ENCODE measurements at regions not wholly inside any gene's neighbourhood (a gene's known extent, or its start where the extent isn't known, plus 50 kb on each side); places are given as distances from the start of the nearest gene placed in this dataset.

DNA sequence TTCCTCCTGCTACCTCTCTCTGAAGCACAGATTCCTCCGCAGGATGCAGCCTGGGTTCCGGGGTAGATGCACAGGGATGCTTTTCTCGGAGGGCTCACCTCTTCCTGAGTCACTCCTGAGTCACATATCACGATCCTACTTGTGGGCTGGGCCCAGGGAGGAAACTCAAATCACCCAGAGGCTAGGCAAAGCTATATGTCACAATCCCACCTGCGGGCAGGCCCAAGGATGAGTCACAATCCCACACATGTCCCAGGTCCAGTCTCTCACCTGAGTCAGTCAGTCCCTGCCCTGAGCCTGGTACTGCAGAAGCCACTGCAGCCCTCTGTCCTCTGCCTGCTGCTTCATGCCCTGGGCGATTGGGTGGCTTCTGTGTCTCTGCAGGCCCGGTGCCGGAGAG lies 149.0 kb upstream of the GSC start:
- intact Hi-C loops (cut with DNase I), result no loop called here
- H3K9me3 ChIP-seq, result peaks cover 0 to 4% (median 0%) of the 10 kb centered on the region in 12 donors
- peaks cover 0 to 7% (median 0%) of the 10 kb centered on the region in 9 donors for H3K27me3 ChIP-seq
- H3K27ac ChIP-seq, result no peak overlapping the region
- H3K4me3 ChIP-seq, result no peak overlapping the region
- H3K4me1 ChIP-seq, result peaks cover 0 to 19% (median 0%) of the 10 kb centered on the region in 12 donors
- no peaks in the 10 kb centered on the region for H3K36me3 ChIP-seq
- TF ChIP-seq, protein P1, sequence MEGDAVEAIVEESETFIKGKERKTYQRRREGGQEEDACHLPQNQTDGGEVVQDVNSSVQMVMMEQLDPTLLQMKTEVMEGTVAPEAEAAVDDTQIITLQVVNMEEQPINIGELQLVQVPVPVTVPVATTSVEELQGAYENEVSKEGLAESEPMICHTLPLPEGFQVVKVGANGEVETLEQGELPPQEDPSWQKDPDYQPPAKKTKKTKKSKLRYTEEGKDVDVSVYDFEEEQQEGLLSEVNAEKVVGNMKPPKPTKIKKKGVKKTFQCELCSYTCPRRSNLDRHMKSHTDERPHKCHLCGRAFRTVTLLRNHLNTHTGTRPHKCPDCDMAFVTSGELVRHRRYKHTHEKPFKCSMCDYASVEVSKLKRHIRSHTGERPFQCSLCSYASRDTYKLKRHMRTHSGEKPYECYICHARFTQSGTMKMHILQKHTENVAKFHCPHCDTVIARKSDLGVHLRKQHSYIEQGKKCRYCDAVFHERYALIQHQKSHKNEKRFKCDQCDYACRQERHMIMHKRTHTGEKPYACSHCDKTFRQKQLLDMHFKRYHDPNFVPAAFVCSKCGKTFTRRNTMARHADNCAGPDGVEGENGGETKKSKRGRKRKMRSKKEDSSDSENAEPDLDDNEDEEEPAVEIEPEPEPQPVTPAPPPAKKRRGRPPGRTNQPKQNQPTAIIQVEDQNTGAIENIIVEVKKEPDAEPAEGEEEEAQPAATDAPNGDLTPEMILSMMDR (IDR thresholded peaks at IDR 0.05), result no peak
- no peak for TF ChIP-seq POLR2A (IDR thresholded peaks at IDR 0.05)
- DNase-seq (no peak), ATAC-seq (no peak)
- 68 to 86% (median 77%) methylated on average over 7 to 8 of the region's 8 CpGs for WGBS, 4 donors

DNA sequence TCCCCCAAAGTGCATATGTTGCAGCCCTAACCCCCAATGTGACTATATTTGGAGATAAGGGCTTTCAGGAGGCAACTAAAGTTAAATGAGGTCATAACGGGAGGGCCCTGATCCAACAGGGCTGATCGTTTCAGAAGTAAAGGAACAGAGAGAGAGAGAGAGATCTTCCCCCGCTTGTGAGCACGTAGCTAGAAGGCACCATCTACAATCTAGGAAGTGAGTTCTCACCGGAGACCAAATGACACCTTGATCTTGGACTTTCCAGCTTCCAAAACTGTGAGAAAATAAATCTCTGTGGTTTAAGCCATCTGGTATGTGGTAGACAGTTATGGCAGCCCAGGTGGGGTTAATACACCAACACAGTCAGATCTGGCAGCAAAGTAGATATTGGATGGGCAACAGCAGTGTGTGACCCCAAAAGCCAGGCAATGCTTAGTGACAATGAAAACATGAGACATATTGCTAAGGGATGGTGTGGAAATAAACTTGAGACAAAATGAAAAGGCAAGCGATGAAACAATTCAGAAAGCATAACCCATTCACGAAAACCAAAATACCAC lies 147.2 kb upstream of the GSC start:
- TF ChIP-seq, protein P1 (IDR thresholded peaks at IDR 0.05), result no peak
- TF ChIP-seq POLR2A (IDR thresholded peaks at IDR 0.05), result no peak
- Histone ChIP-seq H3K27me3 (peaks cover 0 to 7% (median 0%) of the 10 kb centered on the region in 9 donors), H3K36me3 (no peaks in the 10 kb centered on the region), H3K9me3 (peaks cover 0 to 5% (median 0%) of the 10 kb centered on the region in 12 donors), H3K4me1 (peaks cover 0 to 8% (median 0%) of the 10 kb centered on the region in 12 donors), H3K27ac (no peak overlapping the region), H3K4me3 (no peak overlapping the region)
- DNase-seq (no peak), ATAC-seq (no peak)
- 84 to 91% (median 86%) methylated on average over 7 of the region's 7 CpGs for WGBS, 4 donors
- intact Hi-C loops (cut with DNase I), result no loop called here

DNA sequence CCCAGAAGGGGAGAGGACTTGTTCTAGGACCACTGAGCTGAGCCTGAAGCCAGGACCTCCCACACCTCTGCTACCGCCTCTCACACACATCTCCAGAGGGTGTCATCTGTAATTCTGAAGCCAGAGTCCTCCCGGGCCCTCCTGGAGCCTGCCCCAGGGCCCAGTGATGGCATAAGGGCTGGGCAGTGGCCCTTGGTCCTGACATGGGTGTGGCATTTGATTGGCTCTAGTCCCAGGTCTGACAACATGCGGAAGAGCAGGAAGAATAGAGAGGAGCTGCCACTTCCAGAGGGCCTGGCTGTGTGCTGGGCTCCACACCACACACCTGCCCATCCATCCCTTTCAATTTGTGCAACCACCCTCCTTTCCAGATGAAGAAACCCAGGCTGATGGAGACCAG lies 144.3 kb upstream of the GSC start:
- DNase-seq (no peak), ATAC-seq (no peak)
- Histone ChIP-seq H3K27me3 (peaks cover 0 to 13% (median 0%) of the 10 kb centered on the region in 9 donors), H3K9me3 (peaks cover 0 to 16% (median 0%) of the 10 kb centered on the region in 12 donors), H3K4me3 (no peak overlapping the region), H3K36me3 (no peaks in the 10 kb centered on the region), H3K27ac (no peak overlapping the region), H3K4me1 (no peaks in the 10 kb centered on the region)
- intact Hi-C loops (cut with DNase I), result no loop called here
- TF ChIP-seq POLR2A (IDR thresholded peaks at IDR 0.05), result no peak
- TF ChIP-seq, protein P1 (IDR thresholded peaks at IDR 0.05), result no peak
- 75 to 87% (median 84%) methylated on average over 3 of the region's 3 CpGs for WGBS, 4 donors

DNA sequence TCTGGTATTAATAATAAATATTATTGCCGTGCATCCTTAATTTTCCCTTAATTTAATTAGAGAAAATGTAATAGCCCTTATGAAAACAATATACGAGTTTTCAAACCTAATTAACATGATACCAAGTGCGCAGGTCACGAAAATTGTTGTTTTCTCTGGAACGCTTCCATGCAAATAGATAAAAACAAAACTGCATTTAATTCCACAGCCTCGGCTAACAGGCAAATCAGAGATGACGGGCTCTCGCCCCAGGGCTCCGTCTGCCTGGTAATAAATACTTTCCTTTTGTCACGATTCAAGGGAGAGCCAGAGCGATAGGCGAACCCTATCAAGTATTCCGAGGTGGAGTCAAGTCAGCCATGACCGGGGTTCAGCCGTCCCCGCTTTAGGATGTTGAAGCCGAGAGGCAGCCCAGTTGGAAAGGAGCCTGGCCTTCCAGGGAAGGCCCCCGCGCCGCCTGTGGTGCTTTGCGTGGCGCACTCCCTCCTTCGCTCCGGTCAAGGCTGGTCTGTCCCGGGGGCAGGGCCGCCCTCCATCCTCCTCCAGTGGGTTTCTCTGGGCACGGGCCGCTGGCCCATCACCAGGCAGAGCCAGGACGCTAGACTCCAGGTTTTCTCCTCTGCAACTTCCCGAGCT lies 137.8 kb upstream of the GSC start:
- Histone ChIP-seq H3K4me3 (peak overlapping the region in 8 of 12 donors; percentile 5 to 45 (median 22)), H3K27ac (no peak overlapping the region), H3K4me1 (no peaks in the 10 kb centered on the region), H3K9me3 (peaks cover 0 to 16% (median 0%) of the 10 kb centered on the region in 12 donors), H3K27me3 (peaks cover 0 to 10% (median 0%) of the 10 kb centered on the region in 9 donors), H3K36me3 (no peaks in the 10 kb centered on the region)
- no peak for TF ChIP-seq POLR2A (IDR thresholded peaks at IDR 0.05)
- TF ChIP-seq, protein P1 (IDR thresholded peaks at IDR 0.05), result no peak
- intact Hi-C loops (cut with DNase I), result loop anchor here in 4 of 10 donors (10.0 kb wide), 2 partner anchors 187 to 527 kb away; no protein-coding TSS in a partner anchor
- ATAC-seq, result peak in 1 of 4 donors; percentile 38
- DNase-seq, result peak in 1 of 5 donors; percentile 32
- 70 to 76% (median 74%) methylated on average over 20 to 30 of the region's 30 CpGs for WGBS, 4 donors
